Keratinocyte (primary cell): ENCODE measurements at regions not wholly inside any gene's neighbourhood (a gene's known extent, or its start where the extent isn't known, plus 50 kb on each side); places are given as distances from the start of the nearest gene placed in this dataset.

Experiments used
- DNase-seq: peaks from one replicate; pipeline ENCODE4 v3.0.0-alpha.2; 2011; ENCODE audit warnings: low read depth, missing footprints, low spot score
- FAIRE-seq: peaks from 2 replicates; lab custom pipeline; 2011; peaks lifted over from hg19 to GRCh38; lab: Jason Lieb, UNC
- H2AFZ ChIP-seq: 2 replicates; pipeline ENCODE4 v1.6.0; 2012; ENCODE audit warnings: low read length, control low read depth, inconsistent platforms; ENCODE audit not compliant: control insufficient read depth
- H3K27ac ChIP-seq: 2 replicates; pipeline ENCODE4 v1.5.1; 2011; ENCODE audit warnings: low read length; ENCODE audit not compliant: control insufficient read depth, insufficient read depth
- H3K27me3 ChIP-seq: 3 replicates; pipeline ENCODE4 v1.6.0; 2011; ENCODE audit warnings: low read length; ENCODE audit not compliant: control insufficient read depth, insufficient read depth; ENCODE audit errors: extremely low read depth
- H3K36me3 ChIP-seq, 2 experiments: 2 replicates in 1 of 2; 3 replicates in 1 of 2; pipeline ENCODE4 v1.5.1; 2011; ENCODE audit warnings: low read length in 2 of 2, mild to moderate bottlenecking in 1 of 2; ENCODE audit not compliant: control insufficient read depth in 2 of 2, insufficient read depth in 2 of 2; ENCODE audit errors: extremely low read depth in 1 of 2
- H3K4me1 ChIP-seq: 3 replicates; pipeline ENCODE4 v1.5.1; 2011; ENCODE audit warnings: low read length; ENCODE audit not compliant: control insufficient read depth, insufficient read depth; ENCODE audit errors: extremely low read depth
- H3K4me2 ChIP-seq: 3 replicates; pipeline ENCODE4 v1.6.0; 2011; ENCODE audit warnings: low read depth, low read length; ENCODE audit not compliant: control insufficient read depth, insufficient read depth; ENCODE audit errors: extremely low read depth
- H3K4me3 ChIP-seq, 3 experiments: fragments of 200-600 bp in 1 of 3; sonication (generic) in 1 of 3; 2 replicates in 2 of 3; 3 replicates in 1 of 3; pipeline ENCODE4 v1.5.1; 2011 to 2016; ENCODE audit warnings: low read length in 3 of 3, mild to moderate bottlenecking in 3 of 3, control low read depth in 2 of 3, inconsistent platforms in 1 of 3, low read depth in 1 of 3, mixed read lengths in 1 of 3, mixed run types in 1 of 3, moderate library complexity in 1 of 3; ENCODE audit not compliant: control insufficient read depth in 2 of 3, insufficient read depth in 2 of 3; ENCODE audit errors: extremely low read depth in 1 of 3
- H3K79me2 ChIP-seq: 2 replicates; pipeline ENCODE4 v1.6.0; 2012; ENCODE audit warnings: low read length; ENCODE audit not compliant: control insufficient read depth, insufficient read depth
- H3K9ac ChIP-seq: 3 replicates; pipeline ENCODE4 v1.6.0; 2011; ENCODE audit warnings: low read length; ENCODE audit not compliant: control insufficient read depth, insufficient read depth; ENCODE audit errors: extremely low read depth
- H3K9me1 ChIP-seq: 3 replicates; pipeline ENCODE4 v1.6.0; 2011; ENCODE audit warnings: low read length; ENCODE audit not compliant: control insufficient read depth, insufficient read depth; ENCODE audit errors: extremely low read depth
- H3K9me3 ChIP-seq: 2 replicates; pipeline ENCODE4 v1.5.1; 2012; ENCODE audit warnings: low read depth, low read length; ENCODE audit not compliant: control insufficient read depth
- H4K20me1 ChIP-seq: 3 replicates; pipeline ENCODE4 v1.6.0; 2011; ENCODE audit warnings: low read length; ENCODE audit not compliant: control insufficient read depth, insufficient read depth; ENCODE audit errors: extremely low read depth
- EZH2 ChIP-seq: IDR thresholded peaks from one replicate; pipeline ENCODE4 v1.6.1; 2012; ENCODE audit warnings: inconsistent platforms, mild to moderate bottlenecking, low read length, moderate library complexity
- dilution Hi-C: fragments of 300-500 bp; cut with MboI; formaldehyde crosslinking; loops from one replicate; pipeline ENCODE4 v1.7.0; 2020; ENCODE audit warnings: low sequenced_read_pairs; ENCODE audit not compliant: extremely low pct_ligation_motif_present
- TF ChIP-seq, protein P1 (sequence below), 3 experiments: IDR thresholded peaks in 1 of 3; conservative IDR thresholded peaks in 1 of 3; optimal IDR thresholded peaks in 1 of 3; 2 replicates in 2 of 3; 3 replicates in 1 of 3; pipeline versions ENCODE3 to v1.5.1; 2011; ENCODE audit warnings: low read length in 3 of 3, mild to moderate bottlenecking in 3 of 3, moderate library complexity in 2 of 3, control low read depth in 1 of 3, inconsistent platforms in 1 of 3; ENCODE audit not compliant: insufficient read depth in 2 of 3; ENCODE audit errors: extremely low read depth in 1 of 3

DNA sequence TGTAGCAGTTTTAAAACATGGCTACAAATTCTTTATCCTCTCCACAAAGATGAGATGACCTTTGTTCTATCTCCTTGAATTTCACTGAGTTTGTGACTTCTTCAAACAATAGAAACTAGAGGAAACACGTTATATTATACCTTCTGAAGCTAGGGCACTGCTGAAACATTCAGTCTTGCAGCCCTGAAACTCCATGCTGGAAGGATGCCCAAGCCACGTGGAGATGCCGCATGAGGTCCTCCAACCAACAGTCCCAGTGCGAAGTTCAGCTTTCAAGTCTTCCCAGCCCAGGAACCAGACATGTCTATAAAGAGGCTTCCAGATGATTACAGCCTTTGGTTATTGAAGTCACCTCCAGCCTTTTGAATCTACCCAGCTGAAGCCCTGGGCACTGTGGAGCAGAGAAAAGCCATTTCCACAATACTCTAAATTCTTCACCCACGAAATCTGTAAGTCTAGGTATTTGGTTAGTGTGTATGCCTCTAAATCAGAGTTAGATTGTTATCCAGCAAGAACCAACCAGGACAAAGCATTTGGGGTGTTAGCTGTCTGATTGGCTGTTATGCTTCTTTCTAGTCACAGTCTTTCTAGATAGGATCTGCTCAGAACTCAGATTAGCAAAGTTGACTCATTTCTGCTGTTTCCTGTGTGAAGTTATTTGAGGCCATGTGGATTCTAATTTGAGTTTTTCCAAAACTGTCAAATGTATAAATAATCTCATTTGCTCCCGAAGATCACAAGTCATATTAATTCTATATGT is 186.5 kb upstream of the TMEM72 start:
- no peak overlapping the region for H2AFZ ChIP-seq
- dilution Hi-C loops, result no loop called here
- H3K27ac ChIP-seq, result no peak overlapping the region
- no peak for TF ChIP-seq EZH2
- TF ChIP-seq, protein P1, sequence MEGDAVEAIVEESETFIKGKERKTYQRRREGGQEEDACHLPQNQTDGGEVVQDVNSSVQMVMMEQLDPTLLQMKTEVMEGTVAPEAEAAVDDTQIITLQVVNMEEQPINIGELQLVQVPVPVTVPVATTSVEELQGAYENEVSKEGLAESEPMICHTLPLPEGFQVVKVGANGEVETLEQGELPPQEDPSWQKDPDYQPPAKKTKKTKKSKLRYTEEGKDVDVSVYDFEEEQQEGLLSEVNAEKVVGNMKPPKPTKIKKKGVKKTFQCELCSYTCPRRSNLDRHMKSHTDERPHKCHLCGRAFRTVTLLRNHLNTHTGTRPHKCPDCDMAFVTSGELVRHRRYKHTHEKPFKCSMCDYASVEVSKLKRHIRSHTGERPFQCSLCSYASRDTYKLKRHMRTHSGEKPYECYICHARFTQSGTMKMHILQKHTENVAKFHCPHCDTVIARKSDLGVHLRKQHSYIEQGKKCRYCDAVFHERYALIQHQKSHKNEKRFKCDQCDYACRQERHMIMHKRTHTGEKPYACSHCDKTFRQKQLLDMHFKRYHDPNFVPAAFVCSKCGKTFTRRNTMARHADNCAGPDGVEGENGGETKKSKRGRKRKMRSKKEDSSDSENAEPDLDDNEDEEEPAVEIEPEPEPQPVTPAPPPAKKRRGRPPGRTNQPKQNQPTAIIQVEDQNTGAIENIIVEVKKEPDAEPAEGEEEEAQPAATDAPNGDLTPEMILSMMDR (optimal IDR thresholded peaks at IDR 0.05 in 1 of 3, IDR thresholded peaks at IDR 0.05 in 1 of 3, conservative IDR thresholded peaks at IDR 0.05 in 1 of 3; ENCODE audit: extremely low read depth in 1 of 3, insufficient read depth in 2 of 3, low read length in 3 of 3), result no peak
- no peaks in the 10 kb centered on the region for H3K79me2 ChIP-seq
- no peaks in the 10 kb centered on the region for H3K27me3 ChIP-seq
- no peak overlapping the region for H3K4me3 ChIP-seq
- no peak overlapping the region for H3K4me2 ChIP-seq
- H3K4me1 ChIP-seq, result no peaks in the 10 kb centered on the region
- H3K9me1 ChIP-seq, result no peaks in the 10 kb centered on the region
- DNase-seq, result no peak
- no peaks in the 10 kb centered on the region for H3K9me3 ChIP-seq
- FAIRE-seq, result no peak
- no peaks in the 10 kb centered on the region for H3K36me3 ChIP-seq
- no peaks in the 10 kb centered on the region for H4K20me1 ChIP-seq
- H3K9ac ChIP-seq, result no peak overlapping the region

DNA sequence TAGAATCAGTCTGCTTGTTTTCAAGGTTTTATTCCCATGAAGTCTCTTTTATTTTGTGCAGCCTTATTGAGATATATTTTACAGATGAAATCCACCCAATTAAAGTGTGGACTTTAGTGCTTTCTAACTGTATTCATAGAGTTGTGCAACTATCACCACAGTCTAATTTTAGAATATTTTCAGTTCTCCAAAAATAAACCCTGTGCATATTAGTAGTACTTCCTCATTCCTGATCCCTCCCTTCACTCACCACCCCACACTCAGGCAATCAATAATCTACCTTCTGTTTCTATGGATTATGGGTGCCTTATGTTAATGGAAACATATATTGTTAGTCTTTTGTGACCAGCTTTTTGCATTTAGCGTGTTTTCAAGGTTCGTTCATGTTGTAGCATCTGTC is 185.7 kb upstream of the TMEM72 start:
- H3K36me3 ChIP-seq, result no peaks in the 10 kb centered on the region
- no peak overlapping the region for H3K4me2 ChIP-seq
- no peak overlapping the region for H3K4me3 ChIP-seq
- no peaks in the 10 kb centered on the region for H3K4me1 ChIP-seq
- H3K27me3 ChIP-seq, result no peaks in the 10 kb centered on the region
- dilution Hi-C loops, result no loop called here
- no peak for FAIRE-seq
- no peaks in the 10 kb centered on the region for H3K79me2 ChIP-seq
- no peaks in the 10 kb centered on the region for H4K20me1 ChIP-seq
- H3K9ac ChIP-seq, result no peak overlapping the region
- no peaks in the 10 kb centered on the region for H3K9me1 ChIP-seq
- H3K9me3 ChIP-seq, result no peaks in the 10 kb centered on the region
- TF ChIP-seq, protein P1 (optimal IDR thresholded peaks at IDR 0.05 in 1 of 3, IDR thresholded peaks at IDR 0.05 in 1 of 3, conservative IDR thresholded peaks at IDR 0.05 in 1 of 3; ENCODE audit: extremely low read depth in 1 of 3, insufficient read depth in 2 of 3, low read length in 3 of 3), result no peak
- TF ChIP-seq EZH2, result no peak
- no peak overlapping the region for H3K27ac ChIP-seq
- no peak for DNase-seq
- H2AFZ ChIP-seq, result no peak overlapping the region
